Uterus (tissue), 3 donors: ENCODE measurements at regions not wholly inside any gene's neighbourhood (a gene's known extent, or its start where the extent isn't known, plus 50 kb on each side); places are given as distances from the start of the nearest gene placed in this dataset.

ENCODE experiments used
- DNase-seq, 2 donors: peaks; one replicate each; pipeline ENCODE4 v3.0.0-alpha.2; 2019 to 2020
- H3K27ac ChIP-seq, 2 donors: fragments of 200-600 bp; sonication (generic); 1 replicate in 1 of 2; 2 replicates in 1 of 2; pipeline ENCODE4 v1.5.1; 2016 to 2018
- H3K27me3 ChIP-seq, 2 donors: fragments of 200-600 bp; sonication (generic); one replicate each; pipeline ENCODE4 v1.5.1; 2018 to 2019; ENCODE audit warnings: control low read depth in 1 of 2
- H3K36me3 ChIP-seq, 2 donors: fragments of 200-600 bp; sonication (generic); one replicate each; pipeline ENCODE4 v1.5.1; 2019; ENCODE audit warnings: control low read depth in 1 of 2
- H3K4me1 ChIP-seq, 2 donors: fragments of 200-600 bp; sonication (generic); one replicate each; pipeline ENCODE4 v1.5.1; 2018 to 2019; ENCODE audit warnings: control low read depth in 1 of 2
- H3K4me3 ChIP-seq, 2 donors: fragments of 200-600 bp; sonication (generic); 1 replicate in 1 of 2; 2 replicates in 1 of 2; pipeline ENCODE4 v1.5.1; 2018 to 2019; ENCODE audit warnings: mild to moderate bottlenecking in 1 of 2
- H3K9me3 ChIP-seq, 2 donors: fragments of 200-600 bp; sonication (generic); one replicate each; pipeline ENCODE4 v1.5.1; 2019; ENCODE audit warnings: control low read depth in 1 of 2
- CTCF ChIP-seq, 4 experiments: fragments of 200-600 bp in 2 of 4; fragments of 450-650 bp in 2 of 4; sonication (generic) in 2 of 4; IDR thresholded peaks; one replicate each; pipeline ENCODE4 v1.5.1; 2016 to 2019; ENCODE audit warnings: antibody characterized with exemption in 4 of 4, mild to moderate bottlenecking in 2 of 4, moderate library complexity in 1 of 4
- POLR2A ChIP-seq, 2 donors: fragments of 450-650 bp; IDR thresholded peaks; one replicate each; pipeline ENCODE4 v1.6.1; 2016; ENCODE audit warnings: antibody characterized with exemption in 2 of 2, mild to moderate bottlenecking in 1 of 2, moderate library complexity in 1 of 2
- intact Hi-C: fragments of 100-400 bp; cut with DNase I; formaldehyde crosslinking; loops from one replicate; pipeline ENCODE4 v1.15.1; 2023; ENCODE audit warnings: low total_unique reads
- donor health status: DM: yes; HTN: yes; CAD: no.

DNA sequence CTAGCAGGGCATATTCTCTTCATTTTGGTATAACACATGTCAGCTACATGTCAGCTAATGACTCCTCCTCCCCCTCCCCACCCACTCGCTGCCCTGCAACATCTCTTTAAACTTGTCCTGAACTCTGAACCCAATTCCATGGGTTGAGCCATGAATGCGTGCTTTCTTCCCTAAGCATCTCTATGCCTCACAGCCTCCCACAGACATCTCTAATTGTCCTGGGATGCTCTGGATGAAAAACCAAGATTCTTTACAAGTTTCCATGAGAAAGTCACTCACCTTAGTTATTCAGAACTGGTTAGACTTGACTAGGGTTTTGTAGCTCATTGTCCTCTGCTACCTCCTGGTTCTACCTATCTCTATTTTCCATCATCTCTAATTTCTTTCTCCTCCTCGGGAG lies 629.1 kb downstream of the TBL1XR1 start:
- Histone ChIP-seq H3K27ac (no peak overlapping the region), H3K36me3 (no peaks in the 10 kb centered on the region), H3K4me3 (no peak overlapping the region), H3K4me1 (no peaks in the 10 kb centered on the region), H3K27me3 (no peaks in the 10 kb centered on the region), H3K9me3 (no peaks in the 10 kb centered on the region)
- no peak for TF ChIP-seq POLR2A (IDR thresholded peaks at IDR 0.05)
- TF ChIP-seq CTCF (IDR thresholded peaks at IDR 0.05), result no peak
- intact Hi-C loops, result no loop called here
- no peak for DNase-seq

DNA sequence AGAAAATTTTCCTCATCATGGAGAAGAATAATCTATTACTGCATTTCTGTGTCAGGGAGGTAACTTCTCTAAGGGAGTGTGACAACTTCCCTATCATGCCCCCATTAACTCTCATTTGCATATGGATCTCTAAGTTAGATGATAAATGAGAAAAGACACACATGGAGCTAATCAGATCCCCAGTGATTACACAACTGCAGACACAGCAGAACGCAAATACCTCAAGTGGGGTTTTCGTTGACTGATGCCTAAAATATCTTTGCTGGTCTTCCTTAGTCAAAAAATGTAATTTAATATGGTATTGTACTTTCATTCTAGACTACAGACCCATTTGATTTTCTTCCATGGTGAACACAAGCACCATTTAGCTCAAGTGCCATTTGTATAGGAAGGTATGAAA lies 630.5 kb downstream of the TBL1XR1 start:
- H3K4me1 ChIP-seq, result no peaks in the 10 kb centered on the region
- no peaks in the 10 kb centered on the region for H3K36me3 ChIP-seq
- no peaks in the 10 kb centered on the region for H3K27me3 ChIP-seq
- H3K27ac ChIP-seq, result no peak overlapping the region
- no peak for TF ChIP-seq CTCF (IDR thresholded peaks at IDR 0.05)
- no peak for TF ChIP-seq POLR2A (IDR thresholded peaks at IDR 0.05)
- DNase-seq, result no peak
- no peaks in the 10 kb centered on the region for H3K9me3 ChIP-seq
- H3K4me3 ChIP-seq, result no peak overlapping the region
- intact Hi-C loops, result no loop called here

GRCh38 chr3:176562331-176562730 lies 635.0 kb downstream of the TBL1XR1 start:
- intact Hi-C loops, result no loop called here
- H3K27ac ChIP-seq, result no peak overlapping the region
- H3K9me3 ChIP-seq, result no peaks in the 10 kb centered on the region
- H3K36me3 ChIP-seq, result no peaks in the 10 kb centered on the region
- no peaks in the 10 kb centered on the region for H3K4me1 ChIP-seq
- H3K27me3 ChIP-seq, result no peaks in the 10 kb centered on the region
- no peak for DNase-seq
- no peak overlapping the region for H3K4me3 ChIP-seq
- TF ChIP-seq CTCF (IDR thresholded peaks at IDR 0.05) (no peak), POLR2A (IDR thresholded peaks at IDR 0.05) (no peak)

- Histone ChIP-seq H3K4me1 (no peaks in the 10 kb centered on the region), H3K36me3 (no peaks in the 10 kb centered on the region), H3K4me3 (no peak overlapping the region), H3K27ac (no peak overlapping the region), H3K27me3 (no peaks in the 10 kb centered on the region), H3K9me3 (no peaks in the 10 kb centered on the region)
- TF ChIP-seq POLR2A (IDR thresholded peaks at IDR 0.05), result no peak
- TF ChIP-seq CTCF (IDR thresholded peaks at IDR 0.05), result no peak
- DNase-seq, result no peak
- intact Hi-C loops, result no loop called here
These were observed 635.5 kb downstream of the TBL1XR1 start for GRCh38 chr3:176561826-176562225.

GRCh38 chr3:176554791-176555654 lies 642.3 kb downstream of the TBL1XR1 start:
- Histone ChIP-seq H3K27me3 (no peaks in the 10 kb centered on the region), H3K36me3 (no peaks in the 10 kb centered on the region), H3K27ac (no peak overlapping the region), H3K4me1 (no peaks in the 10 kb centered on the region), H3K4me3 (no peak overlapping the region), H3K9me3 (no peaks in the 10 kb centered on the region)
- DNase-seq, result no peak
- no peak for TF ChIP-seq CTCF (IDR thresholded peaks at IDR 0.05)
- no peak for TF ChIP-seq POLR2A (IDR thresholded peaks at IDR 0.05)
- intact Hi-C loops, result no loop called here
